ENCODE measurements at regions not wholly inside any gene's neighbourhood (a gene's known extent, or its start where the extent isn't known, plus 50 kb on each side); places are given as distances from the start of the nearest gene placed in this dataset.

DNA sequence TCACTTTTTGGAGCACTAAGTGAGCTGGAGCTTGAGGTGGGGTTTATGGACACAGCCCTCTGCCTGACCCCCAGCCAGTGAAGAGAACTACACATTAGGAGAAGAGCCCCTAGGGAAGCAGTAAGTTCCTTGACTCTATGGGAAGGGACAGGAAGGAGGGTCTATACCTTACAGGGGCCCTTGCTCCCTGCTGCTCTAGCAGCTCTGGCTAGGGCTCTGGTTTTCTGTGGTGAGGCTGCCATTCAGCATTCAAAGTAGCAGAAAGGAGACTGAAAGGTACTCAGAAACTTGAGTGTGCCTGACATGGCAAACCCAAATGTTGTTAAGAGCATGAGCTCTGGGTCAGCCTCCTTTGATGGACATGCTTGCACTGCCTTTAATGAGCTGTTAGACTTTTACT lies 144.0 kb upstream of the KIT start:
- TF ChIP-seq, protein P1, sequence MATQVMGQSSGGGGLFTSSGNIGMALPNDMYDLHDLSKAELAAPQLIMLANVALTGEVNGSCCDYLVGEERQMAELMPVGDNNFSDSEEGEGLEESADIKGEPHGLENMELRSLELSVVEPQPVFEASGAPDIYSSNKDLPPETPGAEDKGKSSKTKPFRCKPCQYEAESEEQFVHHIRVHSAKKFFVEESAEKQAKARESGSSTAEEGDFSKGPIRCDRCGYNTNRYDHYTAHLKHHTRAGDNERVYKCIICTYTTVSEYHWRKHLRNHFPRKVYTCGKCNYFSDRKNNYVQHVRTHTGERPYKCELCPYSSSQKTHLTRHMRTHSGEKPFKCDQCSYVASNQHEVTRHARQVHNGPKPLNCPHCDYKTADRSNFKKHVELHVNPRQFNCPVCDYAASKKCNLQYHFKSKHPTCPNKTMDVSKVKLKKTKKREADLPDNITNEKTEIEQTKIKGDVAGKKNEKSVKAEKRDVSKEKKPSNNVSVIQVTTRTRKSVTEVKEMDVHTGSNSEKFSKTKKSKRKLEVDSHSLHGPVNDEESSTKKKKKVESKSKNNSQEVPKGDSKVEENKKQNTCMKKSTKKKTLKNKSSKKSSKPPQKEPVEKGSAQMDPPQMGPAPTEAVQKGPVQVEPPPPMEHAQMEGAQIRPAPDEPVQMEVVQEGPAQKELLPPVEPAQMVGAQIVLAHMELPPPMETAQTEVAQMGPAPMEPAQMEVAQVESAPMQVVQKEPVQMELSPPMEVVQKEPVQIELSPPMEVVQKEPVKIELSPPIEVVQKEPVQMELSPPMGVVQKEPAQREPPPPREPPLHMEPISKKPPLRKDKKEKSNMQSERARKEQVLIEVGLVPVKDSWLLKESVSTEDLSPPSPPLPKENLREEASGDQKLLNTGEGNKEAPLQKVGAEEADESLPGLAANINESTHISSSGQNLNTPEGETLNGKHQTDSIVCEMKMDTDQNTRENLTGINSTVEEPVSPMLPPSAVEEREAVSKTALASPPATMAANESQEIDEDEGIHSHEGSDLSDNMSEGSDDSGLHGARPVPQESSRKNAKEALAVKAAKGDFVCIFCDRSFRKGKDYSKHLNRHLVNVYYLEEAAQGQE (IDR thresholded peaks at IDR 0.05; ENCODE audit: low read depth, low read length) = no peak
- no peak for TF ChIP-seq POLR2AphosphoS5 (IDR thresholded peaks at IDR 0.05; ENCODE audit: low read depth, low read length)
- TF ChIP-seq, protein P2, sequence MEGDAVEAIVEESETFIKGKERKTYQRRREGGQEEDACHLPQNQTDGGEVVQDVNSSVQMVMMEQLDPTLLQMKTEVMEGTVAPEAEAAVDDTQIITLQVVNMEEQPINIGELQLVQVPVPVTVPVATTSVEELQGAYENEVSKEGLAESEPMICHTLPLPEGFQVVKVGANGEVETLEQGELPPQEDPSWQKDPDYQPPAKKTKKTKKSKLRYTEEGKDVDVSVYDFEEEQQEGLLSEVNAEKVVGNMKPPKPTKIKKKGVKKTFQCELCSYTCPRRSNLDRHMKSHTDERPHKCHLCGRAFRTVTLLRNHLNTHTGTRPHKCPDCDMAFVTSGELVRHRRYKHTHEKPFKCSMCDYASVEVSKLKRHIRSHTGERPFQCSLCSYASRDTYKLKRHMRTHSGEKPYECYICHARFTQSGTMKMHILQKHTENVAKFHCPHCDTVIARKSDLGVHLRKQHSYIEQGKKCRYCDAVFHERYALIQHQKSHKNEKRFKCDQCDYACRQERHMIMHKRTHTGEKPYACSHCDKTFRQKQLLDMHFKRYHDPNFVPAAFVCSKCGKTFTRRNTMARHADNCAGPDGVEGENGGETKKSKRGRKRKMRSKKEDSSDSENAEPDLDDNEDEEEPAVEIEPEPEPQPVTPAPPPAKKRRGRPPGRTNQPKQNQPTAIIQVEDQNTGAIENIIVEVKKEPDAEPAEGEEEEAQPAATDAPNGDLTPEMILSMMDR (IDR thresholded peaks at IDR 0.05) = no peak
- TF ChIP-seq YY1 (IDR thresholded peaks at IDR 0.05; ENCODE audit: low read depth) = no peak
- no peak for TF ChIP-seq CHD2 (IDR thresholded peaks at IDR 0.05; ENCODE audit: low read length, partially characterized antibody)
- TF ChIP-seq EP300 (IDR thresholded peaks at IDR 0.05; ENCODE audit: borderline replicate concordance in 1 of 2, low read depth in 1 of 2, low read length in 1 of 2) = no peak
- no peak for TF ChIP-seq SIN3A (IDR thresholded peaks at IDR 0.05; ENCODE audit: borderline replicate concordance, low read depth, low read length)
- no peak for TF ChIP-seq MXI1 (IDR thresholded peaks at IDR 0.05; ENCODE audit: low read depth, low read length)
- TF ChIP-seq, protein P3, sequence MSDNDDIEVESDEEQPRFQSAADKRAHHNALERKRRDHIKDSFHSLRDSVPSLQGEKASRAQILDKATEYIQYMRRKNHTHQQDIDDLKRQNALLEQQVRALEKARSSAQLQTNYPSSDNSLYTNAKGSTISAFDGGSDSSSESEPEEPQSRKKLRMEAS (IDR thresholded peaks at IDR 0.05; ENCODE audit: low read depth) = no peak
- TF ChIP-seq RAD21 (IDR thresholded peaks at IDR 0.05; ENCODE audit: low read length) = no peak
- TF ChIP-seq, protein P4, sequence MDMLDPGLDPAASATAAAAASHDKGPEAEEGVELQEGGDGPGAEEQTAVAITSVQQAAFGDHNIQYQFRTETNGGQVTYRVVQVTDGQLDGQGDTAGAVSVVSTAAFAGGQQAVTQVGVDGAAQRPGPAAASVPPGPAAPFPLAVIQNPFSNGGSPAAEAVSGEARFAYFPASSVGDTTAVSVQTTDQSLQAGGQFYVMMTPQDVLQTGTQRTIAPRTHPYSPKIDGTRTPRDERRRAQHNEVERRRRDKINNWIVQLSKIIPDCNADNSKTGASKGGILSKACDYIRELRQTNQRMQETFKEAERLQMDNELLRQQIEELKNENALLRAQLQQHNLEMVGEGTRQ (IDR thresholded peaks at IDR 0.05; ENCODE audit: borderline replicate concordance, low read depth, low read length) = no peak
- no peak for TF ChIP-seq SMC3 (IDR thresholded peaks at IDR 0.05; ENCODE audit: low read depth, low read length)
